K562 (cell line): ENCODE measurements at regions not wholly inside any gene's neighbourhood (a gene's known extent, or its start where the extent isn't known, plus 50 kb on each side); places are given as distances from the start of the nearest gene placed in this dataset.

Experiments used
- ARID2 ChIP-seq: fragments of 450-650 bp; IDR thresholded peaks from 2 replicates; pipeline ENCODE4 v1.6.1; 2017; ENCODE audit warnings: antibody characterized with exemption, mild to moderate bottlenecking
- CBX5 ChIP-seq: IDR thresholded peaks from 2 replicates; pipeline ENCODE4 v1.6.1; 2014; ENCODE audit warnings: low read depth, borderline replicate concordance
- CBX8 ChIP-seq: fragments of 200-600 bp; sonication (generic); IDR thresholded peaks from 2 replicates; pipeline ENCODE4 v1.6.1; 2012; ENCODE audit warnings: borderline replicate concordance, mixed run types, low read depth, mild to moderate bottlenecking, moderate library complexity, mixed read lengths, low read length, control low read depth, inconsistent platforms; ENCODE audit not compliant: poor library complexity, severe bottlenecking; ENCODE audit errors: extremely low read depth
- CCNT2 ChIP-seq: IDR thresholded peaks from 2 replicates; pipeline ENCODE4 v1.6.1; 2011; ENCODE audit warnings: borderline replicate concordance, low read depth, mild to moderate bottlenecking, moderate library complexity, mixed read lengths, low read length; ENCODE audit not compliant: insufficient read length; ENCODE audit errors: extremely low read depth
- CEBPB ChIP-seq: fragments of 450-650 bp; IDR thresholded peaks from 2 replicates; pipeline ENCODE4 v1.6.1; 2016; ENCODE audit warnings: missing genetic modification characterization, missing compliant biosample characterization
- DACH1 ChIP-seq: fragments of 450-650 bp; IDR thresholded peaks from 2 replicates; pipeline ENCODE4 v1.6.1; 2018; ENCODE audit not compliant: partially characterized antibody
- ETV6 ChIP-seq, 3 experiments: fragments of 150-350 bp in 1 of 3; sonication (generic) in 1 of 3; formaldehyde crosslinking in 1 of 3; IDR thresholded peaks; 2 replicates each; pipeline versions ENCODE4 v1.6.1 to v1.8.0; 2014 to 2022; ENCODE audit warnings: borderline replicate concordance in 2 of 3, low read depth in 2 of 3, antibody characterized with exemption in 1 of 3, low read length in 1 of 3, mild to moderate bottlenecking in 1 of 3, missing genetic modification reagents in 1 of 3
- GATAD2A ChIP-seq: fragments of 450-650 bp; IDR thresholded peaks from 2 replicates; pipeline ENCODE4 v1.6.1; 2017
- LCOR ChIP-seq: sonication (generic); formaldehyde crosslinking; IDR thresholded peaks from 2 replicates; pipeline ENCODE4 v1.8.0; 2022; ENCODE audit warnings: mild to moderate bottlenecking, missing genetic modification reagents
- MEIS2 ChIP-seq: fragments of 450-650 bp; IDR thresholded peaks from 2 replicates; pipeline ENCODE4 v1.6.1; 2014; ENCODE audit warnings: mild to moderate bottlenecking; ENCODE audit not compliant: partially characterized antibody
- NCOA2 ChIP-seq, 2 experiments: fragments of 450-650 bp; IDR thresholded peaks; 2 replicates each; pipeline ENCODE4 v1.6.1; 2018; ENCODE audit warnings: mild to moderate bottlenecking in 2 of 2, moderate library complexity in 1 of 2; ENCODE audit not compliant: partially characterized antibody in 2 of 2
- SMARCA4 ChIP-seq: fragments of 450-650 bp; IDR thresholded peaks from 2 replicates; pipeline ENCODE4 v1.6.1; 2016
- WHSC1 ChIP-seq: IDR thresholded peaks from one replicate; pipeline ENCODE4 v1.6.1; 2012; ENCODE audit warnings: low read length, control low read depth, inconsistent platforms
- ZNF224 ChIP-seq: sonication (generic); formaldehyde crosslinking; IDR thresholded peaks from 2 replicates; pipeline ENCODE4 v1.8.0; 2022; ENCODE audit warnings: mild to moderate bottlenecking, missing genetic modification reagents
- ZNF830 ChIP-seq: fragments of 250-450 bp; sonication (Bioruptor Pico); IDR thresholded peaks from 2 replicates; pipeline ENCODE4 v1.5.0; 2021; ENCODE audit warnings: mild to moderate bottlenecking
- TF ChIP-seq, protein P1 (sequence below): IDR thresholded peaks from 2 replicates; pipeline ENCODE4 v1.6.1; 2016; ENCODE audit warnings: missing genetic modification characterization, missing compliant biosample characterization
- TF ChIP-seq, protein P2 (sequence below), 3 experiments: fragments of 200-800 bp in 1 of 3; sonication (Bioruptor generic) in 1 of 3; sonication (generic) in 1 of 3; formaldehyde crosslinking in 1 of 3; IDR thresholded peaks; 2 replicates each; pipeline versions ENCODE4 v1.6.1 to v1.8.0; 2016 to 2022; ENCODE audit warnings: mild to moderate bottlenecking in 2 of 3, missing compliant biosample characterization in 2 of 3, missing genetic modification characterization in 2 of 3, missing genetic modification reagents in 1 of 3

DNA sequence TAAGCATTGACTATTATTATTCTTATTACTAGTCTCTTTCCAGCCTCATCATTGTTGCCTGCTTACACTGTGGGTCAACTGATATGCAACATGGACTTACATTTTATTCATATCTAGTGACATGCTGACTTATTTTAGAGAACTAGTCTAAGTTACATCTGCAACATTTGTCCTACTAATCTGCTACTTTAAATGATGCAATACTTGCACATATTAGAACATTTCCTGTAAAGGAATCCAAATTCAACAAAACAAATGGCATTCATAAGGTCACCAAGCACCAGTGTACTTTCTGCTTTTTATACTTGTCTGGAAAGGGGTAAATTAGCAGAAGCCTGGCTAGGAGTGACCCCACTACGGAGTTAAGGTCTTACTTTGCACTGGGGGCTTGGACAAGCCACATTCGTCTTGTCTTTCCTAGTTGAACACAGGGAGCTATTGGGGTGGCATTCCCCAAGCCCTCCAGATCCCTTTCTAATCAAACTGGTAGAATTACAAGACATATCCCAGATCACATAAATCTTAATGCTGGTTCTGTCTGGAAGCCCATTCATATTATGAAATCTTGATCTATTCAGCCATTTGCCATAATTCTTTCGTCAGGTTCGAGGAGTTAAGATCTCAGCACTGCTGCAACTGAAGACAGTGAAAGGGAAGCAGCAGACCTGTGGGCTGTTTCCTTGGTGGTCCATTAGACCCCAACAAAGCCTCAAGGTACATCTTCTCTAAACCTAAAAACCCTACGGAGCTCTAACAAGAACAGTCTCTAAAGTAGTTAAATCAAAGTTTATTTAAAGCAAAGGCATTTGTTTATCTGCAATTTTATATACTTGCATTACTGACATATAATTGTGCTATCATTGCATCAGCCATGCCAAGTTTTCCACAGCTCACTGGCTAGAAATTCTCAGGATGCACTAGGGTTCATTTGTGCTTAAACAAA lies 49.9 kb upstream of the RTN4 start (continued):
- TF ChIP-seq ARID2, result no peak
- TF ChIP-seq ZNF830 (CRISPR knock-in tag), result no peak
- TF ChIP-seq CBX5, result no peak
- TF ChIP-seq SMARCA4, result peak; percentile 26; the same call in 1 of the 2 replicates
- peak; percentile 80 for TF ChIP-seq MEIS2
- TF ChIP-seq NCOA2 (IDR thresholded peaks at IDR 0.05; ENCODE audit: partially characterized antibody in 2 of 2), result no peak
- TF ChIP-seq DACH1, result no peak
- TF ChIP-seq CCNT2, result no peak
- TF ChIP-seq LCOR (CRISPR knock-in tag), result no peak
- TF ChIP-seq, protein P1, sequence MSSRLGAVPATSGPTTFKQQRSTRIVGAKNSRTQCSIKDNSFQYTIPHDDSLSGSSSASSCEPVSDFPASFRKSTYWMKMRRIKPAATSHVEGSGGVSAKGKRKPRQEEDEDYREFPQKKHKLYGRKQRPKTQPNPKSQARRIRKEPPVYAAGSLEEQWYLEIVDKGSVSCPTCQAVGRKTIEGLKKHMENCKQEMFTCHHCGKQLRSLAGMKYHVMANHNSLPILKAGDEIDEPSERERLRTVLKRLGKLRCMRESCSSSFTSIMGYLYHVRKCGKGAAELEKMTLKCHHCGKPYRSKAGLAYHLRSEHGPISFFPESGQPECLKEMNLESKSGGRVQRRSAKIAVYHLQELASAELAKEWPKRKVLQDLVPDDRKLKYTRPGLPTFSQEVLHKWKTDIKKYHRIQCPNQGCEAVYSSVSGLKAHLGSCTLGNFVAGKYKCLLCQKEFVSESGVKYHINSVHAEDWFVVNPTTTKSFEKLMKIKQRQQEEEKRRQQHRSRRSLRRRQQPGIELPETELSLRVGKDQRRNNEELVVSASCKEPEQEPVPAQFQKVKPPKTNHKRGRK (tag), result no peak
- peak; percentile 93 for TF ChIP-seq CEBPB (tag)
- TF ChIP-seq, protein P2, sequence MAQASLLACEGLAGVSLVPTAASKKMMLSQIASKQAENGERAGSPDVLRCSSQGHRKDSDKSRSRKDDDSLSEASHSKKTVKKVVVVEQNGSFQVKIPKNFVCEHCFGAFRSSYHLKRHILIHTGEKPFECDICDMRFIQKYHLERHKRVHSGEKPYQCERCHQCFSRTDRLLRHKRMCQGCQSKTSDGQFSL (CRISPR knock-in tag; IDR thresholded peaks at IDR 0.05), result no peak
- TF ChIP-seq, protein P2 (tag; IDR thresholded peaks at IDR 0.05), result peak in 1 of 2 experiments; percentile 22; a peak in 2 of 4 replicates
- no peak for TF ChIP-seq WHSC1
- no peak for TF ChIP-seq ETV6 (IDR thresholded peaks at IDR 0.05; ENCODE audit: borderline replicate concordance in 1 of 2, low read depth in 2 of 2, low read length in 1 of 2)
- no peak for TF ChIP-seq ETV6 (CRISPR knock-in tag; IDR thresholded peaks at IDR 0.05; ENCODE audit: borderline replicate concordance)
- TF ChIP-seq CBX8, result no peak
- no peak for TF ChIP-seq GATAD2A
- TF ChIP-seq ZNF224 (CRISPR knock-in tag), result no peak
